C4-2B (cell line): ENCODE measurements at regions not wholly inside any gene's neighbourhood (a gene's known extent, or its start where the extent isn't known, plus 50 kb on each side); places are given as distances from the start of the nearest gene placed in this dataset.
A peak's percentile ranks its signal among the peaks of the same experiment; 100 is the strongest.

Experiments
- H3K27ac ChIP-seq: fragments of 450-650 bp; 2 replicates; pipeline ENCODE4 v1.5.1; 2017
- CTCF ChIP-seq: fragments of 450-650 bp; conservative IDR thresholded peaks from 2 replicates; pipeline ENCODE4 v1.5.1; 2017; ENCODE audit warnings: mild to moderate bottlenecking
- ZFX ChIP-seq: fragments of 450-650 bp; IDR thresholded peaks from 2 replicates; pipeline ENCODE4 v1.6.1; 2017

- no peak for TF ChIP-seq ZFX
- TF ChIP-seq CTCF: no peak
- no peak overlapping the region for H3K27ac ChIP-seq
Measured at GRCh38 chr2:221642447-221642846, 70.3 kb upstream of the EPHA4 start.

DNA sequence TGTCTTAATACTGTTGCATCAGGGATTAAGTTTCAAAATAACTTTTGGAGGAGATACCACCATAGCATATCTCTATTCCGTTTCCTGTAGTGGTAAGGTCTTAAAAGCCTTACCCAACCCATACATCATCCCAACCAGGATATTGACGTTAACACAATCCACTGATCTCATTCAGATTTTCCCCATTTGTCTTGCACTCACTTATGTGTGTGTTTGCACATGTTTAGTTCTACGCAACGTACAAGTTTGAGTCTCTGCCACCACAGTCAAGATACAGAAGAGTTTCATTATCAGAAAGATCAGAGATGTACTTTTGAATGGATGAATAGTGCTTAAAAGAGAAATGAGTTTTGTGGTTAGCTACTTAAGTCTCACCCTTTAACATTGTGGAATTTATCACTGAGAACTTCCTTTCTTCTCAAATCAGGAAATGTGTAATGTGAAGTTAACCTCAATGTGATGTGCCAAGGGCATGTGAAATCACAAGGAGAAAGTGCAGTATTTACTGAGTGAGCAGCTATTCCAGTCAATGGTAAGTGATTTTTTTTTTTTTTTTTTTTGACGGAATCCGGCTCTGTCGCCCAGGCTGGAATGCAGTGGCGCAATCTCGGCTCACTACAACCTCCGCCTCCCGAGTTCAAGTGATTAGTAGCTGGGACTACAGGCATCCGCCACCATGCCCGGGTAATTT lies 69.2 kb upstream of the EPHA4 start:
- H3K27ac ChIP-seq: no peak overlapping the region
- TF ChIP-seq ZFX (no peak), CTCF (no peak)

DNA sequence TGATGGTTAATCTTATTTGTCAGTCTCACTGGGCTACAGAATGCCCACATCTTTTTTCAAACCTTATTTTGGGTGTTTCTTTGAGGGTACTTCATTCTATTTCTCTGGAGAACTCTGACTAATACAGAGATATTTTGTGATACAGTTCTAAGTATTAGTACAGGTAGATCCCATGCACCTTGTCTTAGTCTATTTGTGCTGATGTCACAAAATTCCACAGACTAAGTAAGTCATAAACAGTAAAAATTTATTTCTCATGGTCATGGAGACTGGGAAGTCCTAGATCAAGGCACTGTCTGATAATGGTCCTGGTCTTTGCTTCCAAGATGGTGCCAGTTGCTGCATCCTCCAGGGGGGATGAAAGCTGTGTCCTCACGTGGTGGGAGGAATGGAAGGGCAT lies 68.6 kb upstream of the EPHA4 start:
- no peak overlapping the region for H3K27ac ChIP-seq
- TF ChIP-seq ZFX (no peak), CTCF (no peak)

DNA sequence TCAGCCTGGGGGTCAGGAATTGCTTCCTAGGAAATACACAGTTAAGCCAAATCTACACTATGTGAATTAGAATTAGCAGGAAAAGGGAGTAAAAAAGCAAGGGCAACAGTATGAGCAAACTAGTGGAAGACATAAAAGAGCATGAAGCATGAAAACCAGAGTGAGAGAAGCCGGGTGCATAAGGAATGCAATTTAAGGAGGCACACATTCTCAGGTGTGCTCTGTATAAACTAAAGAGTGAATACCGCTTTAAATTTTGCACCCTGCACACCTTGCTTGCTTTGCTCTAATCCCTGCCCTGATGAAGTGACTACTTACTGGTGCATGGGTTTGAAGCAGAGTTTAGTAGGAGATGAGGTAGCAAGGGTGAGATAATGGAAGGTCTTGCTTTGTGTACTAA lies 65.7 kb upstream of the EPHA4 start:
- H3K27ac ChIP-seq: no peak overlapping the region
- TF ChIP-seq ZFX (no peak), CTCF (no peak)

- no peak overlapping the region for H3K27ac ChIP-seq
- TF ChIP-seq ZFX (no peak), CTCF (peak; percentile 26)
Measured at GRCh38 chr2:221635949-221636348, 63.8 kb upstream of the EPHA4 start.

GRCh38 chr2:221629468-221629867 lies 57.4 kb upstream of the EPHA4 start:
- H3K27ac ChIP-seq: no peak overlapping the region

DNA sequence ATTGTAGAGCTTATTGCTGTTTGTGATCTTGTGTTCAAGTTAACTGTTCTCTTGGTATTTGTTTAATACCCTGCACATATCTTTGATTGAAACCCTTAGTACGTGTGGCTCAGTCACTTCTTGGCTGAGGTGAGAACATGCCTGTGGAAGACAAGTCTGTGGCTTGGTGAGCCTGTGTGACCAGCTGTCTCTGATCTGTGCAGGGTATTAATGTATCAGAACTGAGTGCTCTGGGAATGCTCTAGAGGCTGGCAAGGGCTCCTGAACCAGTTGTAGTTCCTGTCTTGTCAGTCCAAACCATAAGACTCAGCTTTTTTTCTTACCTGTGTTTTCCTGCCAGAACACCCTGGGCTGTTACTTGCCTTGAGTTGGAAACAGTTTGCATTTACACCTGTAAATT lies 52.4 kb upstream of the EPHA4 start:
- H3K27ac ChIP-seq: no peak overlapping the region
- TF ChIP-seq CTCF: no peak
- no peak for TF ChIP-seq ZFX

More at GRCh38 chr2:221629468-221629867, 57.4 kb upstream of the EPHA4 start:
- TF ChIP-seq CTCF: no peak
- TF ChIP-seq ZFX: no peak
